GM23248 (cell line): ENCODE measurements at regions not wholly inside any gene's neighbourhood (a gene's known extent, or its start where the extent isn't known, plus 50 kb on each side); places are given as distances from the start of the nearest gene placed in this dataset.
"Not testable (repeated sequence)": the region's sequence is repeated elsewhere in the genome, so short reads cannot be mapped to it uniquely, and the experiment has no call there.

ENCODE experiments used
- DNase-seq: peaks from one replicate; pipeline ENCODE4 v3.0.0-alpha.2; 2015
- H2AFZ ChIP-seq: fragments of 200-600 bp; sonication (generic); 2 replicates; pipeline ENCODE4 v1.6.1; 2016; ENCODE audit warnings: antibody characterized with exemption
- H3F3A ChIP-seq: fragments of 200-600 bp; sonication (generic); 2 replicates; pipeline ENCODE4 v1.6.1; 2016; ENCODE audit warnings: mild to moderate bottlenecking, antibody characterized with exemption, mixed run types; ENCODE audit not compliant: insufficient read depth
- H3K27ac ChIP-seq: fragments of 200-600 bp; sonication (generic); 2 replicates; pipeline ENCODE4 v1.5.1; 2016; ENCODE audit warnings: mild to moderate bottlenecking
- H3K27me3 ChIP-seq: fragments of 200-600 bp; sonication (generic); replicated peaks from 2 replicates; pipeline ENCODE4 v1.6.1; 2016; ENCODE audit warnings: mild to moderate bottlenecking; ENCODE audit not compliant: insufficient read depth
- H3K36me3 ChIP-seq: fragments of 200-600 bp; sonication (generic); 2 replicates; pipeline ENCODE4 v1.6.1; 2016; ENCODE audit warnings: low read depth, mild to moderate bottlenecking
- H3K4me1 ChIP-seq: fragments of 200-600 bp; sonication (generic); 2 replicates; pipeline ENCODE4 v1.6.1; 2016; ENCODE audit warnings: mild to moderate bottlenecking; ENCODE audit not compliant: insufficient read depth
- H3K4me2 ChIP-seq: fragments of 200-600 bp; sonication (generic); one replicate; pipeline ENCODE4 v1.6.1; 2016; ENCODE audit warnings: mild to moderate bottlenecking; ENCODE audit not compliant: unreplicated experiment
- H3K4me3 ChIP-seq: fragments of 200-600 bp; sonication (generic); 2 replicates; pipeline ENCODE4 v1.5.1; 2016; ENCODE audit warnings: mild to moderate bottlenecking
- H3K79me2 ChIP-seq: fragments of 200-600 bp; sonication (generic); 2 replicates; pipeline ENCODE4 v1.6.1; 2016; ENCODE audit warnings: mild to moderate bottlenecking; ENCODE audit not compliant: insufficient read depth
- H3K9ac ChIP-seq: fragments of 200-600 bp; sonication (generic); 2 replicates; pipeline ENCODE4 v1.6.1; 2016; ENCODE audit warnings: mild to moderate bottlenecking
- H3K9me2 ChIP-seq: fragments of 200-600 bp; sonication (generic); 2 replicates; pipeline ENCODE4 v1.6.1; 2016; ENCODE audit warnings: mixed run types, mild to moderate bottlenecking, moderate library complexity; ENCODE audit not compliant: insufficient read depth
- H3K9me3 ChIP-seq: fragments of 200-600 bp; sonication (generic); one replicate; pipeline ENCODE4 v1.6.1; 2017; ENCODE audit warnings: low read depth
- H4K20me1 ChIP-seq: fragments of 200-600 bp; sonication (generic); 2 replicates; pipeline ENCODE4 v1.6.0; 2016; ENCODE audit not compliant: insufficient read depth
- EZH2 ChIP-seq: fragments of 200-600 bp; sonication (generic); IDR thresholded peaks from 2 replicates; pipeline ENCODE4 v1.6.1; 2018; ENCODE audit warnings: antibody characterized with exemption, mild to moderate bottlenecking; ENCODE audit not compliant: insufficient read depth, poor library complexity, severe bottlenecking
- EZH2phosphoT487 ChIP-seq: fragments of 200-600 bp; sonication (generic); IDR thresholded peaks from 2 replicates; pipeline ENCODE4 v1.6.1; 2018; ENCODE audit warnings: antibody characterized with exemption, moderate library complexity, mild to moderate bottlenecking, low read depth; ENCODE audit not compliant: insufficient read depth
- WGBS, 2 experiments: methylation state at CpG; one replicate each; pipeline ENCODE4 v1.1.6; 2015 to 2017; ENCODE audit warnings: low lambda C conversion rate in 2 of 2, low coverage in 1 of 2; ENCODE audit errors: missing lambda C conversion rate in 2 of 2; 5-methylcytosine and 5-hydroxymethylcytosine counted together
- in situ Hi-C: fragments of 300-500 bp; cut with MboI; formaldehyde crosslinking; loops from 2 replicates; pipeline ENCODE4 v1.15.0; 2020

DNA sequence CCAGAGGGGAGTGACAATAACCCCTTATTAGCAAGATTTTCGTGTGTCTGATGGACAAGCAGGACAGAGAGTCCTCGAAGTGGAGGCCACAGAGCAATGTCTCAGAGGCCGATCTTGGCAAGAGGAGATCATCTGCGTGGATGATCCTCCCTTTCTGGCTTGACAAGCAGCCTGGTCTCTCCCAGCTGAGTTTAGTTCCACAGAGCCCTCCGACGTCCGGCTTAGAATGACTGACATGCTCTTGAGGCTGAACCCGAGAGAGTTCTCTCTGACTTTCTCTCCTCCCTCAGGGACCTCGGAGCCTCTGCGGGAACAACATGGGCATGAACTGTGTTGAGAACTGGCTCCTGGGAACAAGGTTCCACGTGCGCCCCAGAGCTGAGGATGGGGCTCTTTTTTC lies 180.7 kb upstream of the PFKP start:
- Histone ChIP-seq H3K9ac (no peak overlapping the region), H3K4me3 (no peak overlapping the region)

DNA sequence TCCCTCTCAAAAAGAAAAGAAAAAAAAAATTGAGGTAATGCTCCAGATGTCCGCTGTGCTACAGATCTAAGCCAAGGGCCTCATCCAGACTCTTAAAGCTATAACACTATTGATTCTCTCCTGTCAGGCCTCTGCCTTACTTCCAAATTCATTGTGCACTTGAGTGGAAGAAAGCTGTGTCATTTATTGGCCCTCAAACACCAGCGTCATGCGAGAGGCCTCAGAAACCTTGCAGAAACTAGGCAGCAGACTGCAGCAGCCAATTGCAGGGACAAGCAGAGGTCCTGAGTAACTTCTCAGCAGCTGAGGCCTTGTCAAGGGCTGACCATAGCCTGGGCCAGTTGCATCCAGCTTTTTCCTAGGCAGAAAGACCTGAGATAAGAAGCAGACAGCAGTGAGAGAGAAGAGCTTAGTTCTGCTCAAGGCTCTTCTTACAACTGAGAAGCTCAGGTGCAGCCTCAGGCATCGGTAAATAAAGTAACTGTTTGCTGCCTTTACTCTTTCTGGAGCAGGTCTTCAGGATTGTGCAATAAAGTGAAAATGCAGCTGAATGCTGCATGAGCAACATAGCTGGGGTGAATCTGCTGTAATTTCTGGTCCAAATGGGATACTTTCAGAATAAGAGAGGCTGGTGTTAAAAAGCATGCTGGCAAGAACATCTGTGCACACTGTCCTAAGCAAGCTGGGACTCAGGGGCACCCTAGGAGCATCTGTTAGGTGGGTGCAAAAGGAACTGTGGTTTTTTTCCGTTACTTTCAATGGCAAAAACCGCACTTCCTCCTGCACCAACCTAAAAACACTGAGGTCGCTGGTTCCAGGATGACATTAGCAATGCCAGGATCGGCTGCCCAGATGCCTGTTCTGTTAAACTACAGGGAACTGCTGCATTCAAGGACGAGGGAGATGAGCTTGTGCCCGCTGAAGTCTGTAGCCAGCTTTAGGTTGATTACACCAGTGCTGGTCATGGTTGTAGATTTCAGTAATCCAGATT lies 181.8 kb upstream of the PFKP start:
- no peak for DNase-seq
- 23 to 26% methylated on average over 10 of the region's 10 CpGs for whole genome bisulfite sequencing, 2 experiments
- Histone ChIP-seq H3K9me3 (no peaks in the 10 kb centered on the region), H3K4me3 (no peak overlapping the region), H3K9ac (no peak overlapping the region), H3K4me1 (no peaks in the 10 kb centered on the region), H3K9me2 (no peaks in the 10 kb centered on the region), H3K36me3 (no peaks in the 10 kb centered on the region), H3K27me3 (no peaks in the 10 kb centered on the region), H2AFZ (no peak overlapping the region), H4K20me1 (no peaks in the 10 kb centered on the region), H3F3A (no peaks in the 10 kb centered on the region), H3K27ac (no peak overlapping the region), H3K79me2 (no peaks in the 10 kb centered on the region), H3K4me2 (no peak overlapping the region)
- in situ Hi-C loops: no loop called here
- no peak for TF ChIP-seq EZH2
- no peak for TF ChIP-seq EZH2phosphoT487

More for the DNA sequence above, 180.7 kb upstream of the PFKP start:
- Histone ChIP-seq H3F3A (no peaks in the 10 kb centered on the region), H3K27ac (no peak overlapping the region), H3K27me3 (no peaks in the 10 kb centered on the region), H3K4me1 (no peaks in the 10 kb centered on the region), H3K79me2 (no peaks in the 10 kb centered on the region), H4K20me1 (no peaks in the 10 kb centered on the region), H2AFZ (no peak overlapping the region), H3K4me2 (no peak overlapping the region), H3K36me3 (no peaks in the 10 kb centered on the region), H3K9me2 (no peaks in the 10 kb centered on the region), H3K9me3 (no peaks in the 10 kb centered on the region)
- WGBS, 2 experiments: 46 to 47% methylated on average over 12 of the region's 12 CpGs
- TF ChIP-seq EZH2: no peak
- no peak for TF ChIP-seq EZH2phosphoT487
- in situ Hi-C loops: no loop called here
- no peak for DNase-seq

DNA sequence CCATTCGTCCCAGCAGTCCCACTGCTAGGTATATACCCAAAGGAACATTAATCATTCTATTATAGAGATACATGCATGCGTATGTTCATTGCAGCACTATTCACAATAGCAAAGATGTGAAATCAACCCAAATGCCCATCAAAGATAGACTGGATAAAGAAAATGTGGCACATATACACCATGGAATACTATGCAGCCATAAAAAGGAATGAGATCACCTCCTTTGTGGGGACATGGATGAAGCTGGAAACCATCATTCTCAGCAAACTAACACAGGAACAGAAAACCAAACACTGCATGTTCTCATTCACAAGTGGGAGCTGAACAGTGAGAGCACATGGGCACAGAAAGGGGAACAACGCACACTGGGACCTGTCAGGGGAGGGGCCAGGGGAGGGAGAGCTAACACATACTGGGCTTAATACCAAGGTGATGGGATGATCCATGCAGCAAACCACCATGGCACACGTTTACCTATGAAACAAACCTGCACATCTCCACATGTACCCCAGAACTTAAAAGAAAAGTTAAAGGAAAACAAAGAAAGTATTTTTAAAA lies 183.3 kb upstream of the PFKP start:
- H3K79me2 ChIP-seq, H3F3A ChIP-seq, DNase-seq, H3K27me3 ChIP-seq, H3K4me2 ChIP-seq, in situ Hi-C loops, H3K9me3 ChIP-seq, H2AFZ ChIP-seq, H3K9ac ChIP-seq, H3K27ac ChIP-seq, H3K9me2 ChIP-seq, H3K36me3 ChIP-seq, H3K4me3 ChIP-seq, H3K4me1 ChIP-seq, H4K20me1 ChIP-seq: not testable (repeated sequence)
- 33 to 41% methylated on average over 4 of the region's 4 CpGs for WGBS, 2 experiments

DNA sequence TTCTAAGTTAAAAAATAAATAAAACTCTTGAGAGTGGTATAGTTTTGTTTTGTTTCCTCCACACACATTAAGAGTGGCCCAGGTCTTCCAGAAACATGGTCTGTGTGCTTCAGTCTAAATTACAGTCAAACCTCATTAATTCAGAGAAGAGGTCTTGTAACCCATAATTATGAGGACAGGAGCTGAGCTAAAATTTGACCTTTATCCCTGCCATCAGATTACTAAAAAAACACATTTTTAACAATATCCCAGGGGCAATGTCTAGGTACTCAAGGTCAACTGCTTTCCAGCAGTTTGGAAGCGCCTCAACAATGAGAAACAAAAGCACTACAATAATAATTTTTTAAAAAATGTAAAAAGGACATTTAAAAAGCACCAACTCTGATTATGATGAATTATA lies 184.1 kb upstream of the PFKP start:
- no peak overlapping the region for H3K9ac ChIP-seq
- no peak overlapping the region for H3K27ac ChIP-seq
- H3F3A ChIP-seq: no peaks in the 10 kb centered on the region
- H3K4me2 ChIP-seq: no peak overlapping the region
- TF ChIP-seq EZH2phosphoT487 (no peak), EZH2 (no peak)
- no peak overlapping the region for H2AFZ ChIP-seq
- no peak overlapping the region for H3K4me3 ChIP-seq
- in situ Hi-C loops: no loop called here
- no peaks in the 10 kb centered on the region for H3K27me3 ChIP-seq
- H4K20me1 ChIP-seq: no peaks in the 10 kb centered on the region
- H3K9me2 ChIP-seq: no peaks in the 10 kb centered on the region
- H3K9me3 ChIP-seq: no peaks in the 10 kb centered on the region
- no peak for DNase-seq
- H3K4me1 ChIP-seq: no peaks in the 10 kb centered on the region
- no peaks in the 10 kb centered on the region for H3K79me2 ChIP-seq
- WGBS, 2 experiments: 24 to 30% methylated on average over 1 of the region's 1 CpG
- no peaks in the 10 kb centered on the region for H3K36me3 ChIP-seq
